RWPE1 (cell line): ENCODE measurements at regions not wholly inside any gene's neighbourhood (a gene's known extent, or its start where the extent isn't known, plus 50 kb on each side); places are given as distances from the start of the nearest gene placed in this dataset.

Experiments used
- CTCF ChIA-PET: fragments of 350-600 bp; sonication (Branson Sonifier 250); formaldehyde crosslinking; extraction: SDS; loops from one replicate; lab custom pipeline; 2021; lab: Yijun Ruan, JAX
- POLR2A ChIA-PET: fragments of 400-600 bp; formaldehyde crosslinking; extraction: SDS; loops from one replicate; lab custom pipeline; 2020; ENCODE audit warnings: antibody characterized with exemption; ENCODE audit not compliant: low non-redundant PET; lab: Yijun Ruan, JAX
- DNase-seq: peaks from one replicate; pipeline ENCODE4 v3.0.0; 2012; ENCODE audit warnings: low spot score
- H3K27ac ChIP-seq: fragments of 450-650 bp; 2 replicates; pipeline ENCODE4 v1.5.1; 2017
- CTCF ChIP-seq: fragments of 450-650 bp; conservative IDR thresholded peaks from 2 replicates; pipeline ENCODE4 v1.5.1; 2017; ENCODE audit warnings: low read depth, mild to moderate bottlenecking

- POLR2A ChIA-PET, result no interaction called here
- H3K27ac ChIP-seq, result no peak overlapping the region
- DNase-seq, result no peak
- TF ChIP-seq CTCF, result no peak
- CTCF ChIA-PET, result interaction anchor here (0.6 to 0.7 kb wide), 2 partner anchors 62 to 514 kb away, joined by 3 read pairs; no protein-coding TSS in a partner anchor
Observed at GRCh38 chr6:8336406-8337057, 98.8 kb downstream of the SLC35B3 start.

DNA sequence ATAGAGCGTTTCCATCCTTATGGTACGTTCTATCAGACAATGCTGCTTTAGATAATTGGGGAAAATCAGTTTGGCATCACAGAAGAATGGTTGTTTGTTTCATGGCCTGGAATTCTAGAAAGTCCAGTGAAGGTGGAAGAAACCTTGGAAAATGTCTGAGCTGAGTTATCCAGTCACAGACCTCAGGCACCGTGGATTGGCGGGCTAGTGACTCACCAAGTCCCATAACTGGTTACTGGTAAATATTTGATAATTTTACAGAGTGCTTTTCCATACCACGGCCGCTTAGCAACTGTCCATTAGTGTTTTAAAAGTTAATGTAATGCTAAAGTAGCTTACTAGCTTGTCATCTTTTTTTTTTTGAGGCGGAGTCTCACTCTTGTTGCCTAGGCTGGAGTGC, 99.4 kb downstream of the SLC35B3 start:
- POLR2A ChIA-PET, result no interaction called here

DNA sequence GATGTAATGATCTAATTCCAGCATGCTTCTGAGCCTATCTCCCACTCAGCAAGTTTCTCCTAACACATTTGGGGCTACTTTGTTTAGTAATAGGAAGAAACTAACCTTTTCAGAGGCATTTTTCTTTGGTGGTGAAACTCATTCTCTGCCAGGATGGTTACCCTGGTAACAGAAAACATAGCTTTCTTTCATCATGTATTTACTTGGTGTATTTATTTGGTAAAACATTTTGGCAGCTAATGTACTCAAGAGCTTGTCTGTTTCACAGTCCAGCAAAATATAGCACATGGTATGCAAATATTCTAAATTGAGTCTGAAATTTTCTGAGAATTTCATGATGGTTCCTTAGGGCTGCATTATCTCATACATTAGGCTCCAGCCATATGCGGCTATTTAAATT, 100.0 kb downstream of the SLC35B3 start:
- TF ChIP-seq CTCF, result no peak
- H3K27ac ChIP-seq, result no peak overlapping the region
- ChIA-PET CTCF (no interaction called here), POLR2A (no interaction called here)
- no peak for DNase-seq

More for the DNA sequence above, 99.4 kb downstream of the SLC35B3 start:
- DNase-seq, result no peak
- no peak for TF ChIP-seq CTCF
- CTCF ChIA-PET, result interaction anchor here (0.7 kb wide), 1 partner anchor 514 kb away, joined by 3 read pairs; no protein-coding TSS in a partner anchor
- H3K27ac ChIP-seq, result no peak overlapping the region

GRCh38 chr6:8334113-8334512, 101.2 kb downstream of the SLC35B3 start:
- ChIA-PET POLR2A (no interaction called here), CTCF (interaction anchor here (0.6 kb wide), 1 partner anchor 15 kb away, joined by 4 read pairs; no protein-coding TSS in a partner anchor)
- H3K27ac ChIP-seq, result no peak overlapping the region
- DNase-seq, result no peak
- TF ChIP-seq CTCF, result no peak

DNA sequence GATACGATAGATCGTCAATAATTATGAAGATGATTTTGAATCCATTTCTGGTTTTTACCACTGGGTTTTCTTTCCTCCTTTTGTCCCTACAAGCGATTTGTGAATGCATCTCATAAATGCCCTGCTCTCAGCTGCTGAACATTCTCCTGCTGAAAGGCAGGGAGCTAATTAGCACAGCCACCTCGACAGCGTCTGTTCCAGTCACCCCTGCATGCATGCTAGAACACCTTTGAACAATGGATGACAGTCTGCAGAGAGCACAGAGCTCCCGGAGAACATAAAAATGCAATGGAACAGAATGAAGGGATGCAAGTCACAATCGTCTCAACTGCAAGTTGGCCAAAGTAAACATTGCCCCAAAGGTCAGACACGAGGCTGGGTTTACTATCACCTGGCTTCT, 105.8 kb downstream of the SLC35B3 start:
- no peak for DNase-seq
- no peak for TF ChIP-seq CTCF
- ChIA-PET CTCF (interaction anchor here (0.5 kb wide), 1 partner anchor 65 kb away, joined by 3 read pairs; no protein-coding TSS in a partner anchor), POLR2A (no interaction called here)
- no peak overlapping the region for H3K27ac ChIP-seq

GRCh38 chr6:8325743-8326142, 109.6 kb downstream of the SLC35B3 start:
- no peak for DNase-seq
- TF ChIP-seq CTCF, result no peak
- ChIA-PET CTCF (no interaction called here), POLR2A (no interaction called here)
- no peak overlapping the region for H3K27ac ChIP-seq
